IPS-20b (cell line): ENCODE measurements at regions not wholly inside any gene's neighbourhood (a gene's known extent, or its start where the extent isn't known, plus 50 kb on each side); places are given as distances from the start of the nearest gene placed in this dataset.

Experiments
- H3K27ac ChIP-seq: one replicate; pipeline ENCODE4 v1.5.1; 2013; ENCODE audit warnings: low read length
- H3K27me3 ChIP-seq: 2 replicates; pipeline ENCODE4 v1.6.1; 2013; ENCODE audit warnings: mild to moderate bottlenecking, low read length, inconsistent platforms; ENCODE audit not compliant: insufficient read depth
- H3K36me3 ChIP-seq: 2 replicates; pipeline ENCODE4 v1.6.1; 2013; ENCODE audit warnings: low read depth, mild to moderate bottlenecking, inconsistent platforms, low read length, moderate library complexity; ENCODE audit not compliant: insufficient read depth
- H3K4me1 ChIP-seq: 2 replicates; pipeline ENCODE4 v1.6.1; 2013; ENCODE audit warnings: mild to moderate bottlenecking, control low read depth, inconsistent platforms, low read length, moderate library complexity; ENCODE audit not compliant: insufficient read depth
- H3K4me3 ChIP-seq: 2 replicates; pipeline ENCODE4 v1.5.1; 2013; ENCODE audit warnings: mild to moderate bottlenecking, low read length, inconsistent platforms
- H3K9ac ChIP-seq: 2 replicates; pipeline ENCODE4 v1.6.1; 2013; ENCODE audit warnings: low read depth, mild to moderate bottlenecking, inconsistent platforms, low read length, moderate library complexity
- H3K9me3 ChIP-seq: 2 replicates; pipeline ENCODE4 v1.6.1; 2013; ENCODE audit warnings: mild to moderate bottlenecking, low read depth, low read length, inconsistent platforms; ENCODE audit not compliant: insufficient read depth

- H3K27ac ChIP-seq, result no peak overlapping the region
- no peaks in the 10 kb centered on the region; the same call in 1 of the 2 replicates for H3K27me3 ChIP-seq
Measured at GRCh38 chr12:114192013-114192412, 213.9 kb downstream of the TBX5 start.

GRCh38 chr12:114191581-114191980, 214.4 kb downstream of the TBX5 start:
- H3K27me3 ChIP-seq, result no peaks in the 10 kb centered on the region; the same call in 1 of the 2 replicates
- no peak overlapping the region for H3K4me3 ChIP-seq
- H3K9me3 ChIP-seq, result no peaks in the 10 kb centered on the region
- peaks cover 5% of the 10 kb centered on the region; the same call in 1 of the 2 replicates for H3K4me1 ChIP-seq
- H3K36me3 ChIP-seq, result no peaks in the 10 kb centered on the region
- no peak overlapping the region for H3K9ac ChIP-seq
- H3K27ac ChIP-seq, result no peak overlapping the region

More at GRCh38 chr12:114192013-114192412, 213.9 kb downstream of the TBX5 start:
- H3K4me3 ChIP-seq, result no peak overlapping the region
- no peaks in the 10 kb centered on the region for H3K9me3 ChIP-seq
- H3K4me1 ChIP-seq, result peaks cover 2% of the 10 kb centered on the region; the same call in 1 of the 2 replicates
- H3K9ac ChIP-seq, result no peak overlapping the region
- H3K36me3 ChIP-seq, result no peaks in the 10 kb centered on the region

- no peak overlapping the region for H3K4me3 ChIP-seq
- H3K27me3 ChIP-seq, result peaks cover 2% of the 10 kb centered on the region; the same call in 1 of the 2 replicates
- H3K9me3 ChIP-seq, result no peaks in the 10 kb centered on the region
- H3K9ac ChIP-seq, result no peak overlapping the region
- no peaks in the 10 kb centered on the region for H3K36me3 ChIP-seq
- H3K27ac ChIP-seq, result no peak overlapping the region
- H3K4me1 ChIP-seq, result peaks cover 10% of the 10 kb centered on the region
Measured at GRCh38 chr12:114190971-114191370, 215.0 kb downstream of the TBX5 start.

GRCh38 chr12:114189266-114189665, 216.7 kb downstream of the TBX5 start:
- Histone ChIP-seq H3K27me3 (peaks cover 14% of the 10 kb centered on the region), H3K4me1 (peaks cover 12% of the 10 kb centered on the region), H3K9ac (no peak overlapping the region), H3K4me3 (no peak overlapping the region), H3K36me3 (no peaks in the 10 kb centered on the region), H3K27ac (no peak overlapping the region), H3K9me3 (no peaks in the 10 kb centered on the region)

GRCh38 chr12:114186241-114187002, 219.5 kb downstream of the TBX5 start:
- Histone ChIP-seq H3K36me3 (no peaks in the 10 kb centered on the region), H3K9ac (no peak overlapping the region), H3K9me3 (no peaks in the 10 kb centered on the region), H3K4me3 (peak overlapping the region; percentile 29; the same call in 1 of the 2 replicates), H3K4me1 (peaks cover 12% of the 10 kb centered on the region), H3K27ac (no peak overlapping the region), H3K27me3 (peaks cover 14% of the 10 kb centered on the region)

- Histone ChIP-seq H3K9ac (no peak overlapping the region), H3K4me1 (peaks cover 12% of the 10 kb centered on the region), H3K9me3 (no peaks in the 10 kb centered on the region), H3K27ac (no peak overlapping the region), H3K36me3 (no peaks in the 10 kb centered on the region), H3K27me3 (peaks cover 14% of the 10 kb centered on the region), H3K4me3 (no peak overlapping the region)
Measured at GRCh38 chr12:114185036-114185435, 218.9 kb upstream of the RBM19 start.

GRCh38 chr12:114174326-114174725, 208.2 kb upstream of the RBM19 start:
- Histone ChIP-seq H3K9me3 (no peaks in the 10 kb centered on the region), H3K36me3 (no peaks in the 10 kb centered on the region), H3K9ac (no peak overlapping the region), H3K27ac (no peak overlapping the region), H3K27me3 (0 out of 2 replicates have a peak, but pooled peaks cover 6% of the 10 kb centered on the region), H3K4me3 (no peak overlapping the region), H3K4me1 (no peaks in the 10 kb centered on the region)

- Histone ChIP-seq H3K9me3 (no peaks in the 10 kb centered on the region), H3K4me3 (no peak overlapping the region), H3K9ac (no peak overlapping the region), H3K27me3 (peaks cover 9% of the 10 kb centered on the region), H3K36me3 (no peaks in the 10 kb centered on the region), H3K4me1 (no peaks in the 10 kb centered on the region), H3K27ac (no peak overlapping the region)
Measured at GRCh38 chr12:114172135-114172534, 206.0 kb upstream of the RBM19 start.

GRCh38 chr12:114168061-114168460, 201.9 kb upstream of the RBM19 start:
- peaks cover 35% of the 10 kb centered on the region for H3K27me3 ChIP-seq
- H3K4me1 ChIP-seq, result no peaks in the 10 kb centered on the region
- no peak overlapping the region for H3K9ac ChIP-seq
- H3K4me3 ChIP-seq, result no peak overlapping the region
- no peak overlapping the region for H3K27ac ChIP-seq
- no peaks in the 10 kb centered on the region for H3K9me3 ChIP-seq
- H3K36me3 ChIP-seq, result no peaks in the 10 kb centered on the region

- no peak overlapping the region for H3K9ac ChIP-seq
- no peak overlapping the region for H3K4me3 ChIP-seq
- H3K27ac ChIP-seq, result no peak overlapping the region
- H3K27me3 ChIP-seq, result peaks cover 35% of the 10 kb centered on the region
- no peaks in the 10 kb centered on the region for H3K9me3 ChIP-seq
- no peaks in the 10 kb centered on the region for H3K4me1 ChIP-seq
- H3K36me3 ChIP-seq, result no peaks in the 10 kb centered on the region
Measured at GRCh38 chr12:114167431-114167830, 201.3 kb upstream of the RBM19 start.

GRCh38 chr12:114166362-114166761, 200.2 kb upstream of the RBM19 start:
- no peaks in the 10 kb centered on the region for H3K4me1 ChIP-seq
- H3K36me3 ChIP-seq, result no peaks in the 10 kb centered on the region
- H3K27ac ChIP-seq, result no peak overlapping the region
- H3K9me3 ChIP-seq, result no peaks in the 10 kb centered on the region
- H3K9ac ChIP-seq, result no peak overlapping the region
- H3K27me3 ChIP-seq, result peaks cover 38% of the 10 kb centered on the region
- H3K4me3 ChIP-seq, result no peak overlapping the region

- no peak overlapping the region for H3K27ac ChIP-seq
- H3K4me3 ChIP-seq, result no peak overlapping the region
- H3K9me3 ChIP-seq, result no peaks in the 10 kb centered on the region
- H3K27me3 ChIP-seq, result peaks cover 40% of the 10 kb centered on the region
- H3K4me1 ChIP-seq, result no peaks in the 10 kb centered on the region
- no peaks in the 10 kb centered on the region for H3K36me3 ChIP-seq
- H3K9ac ChIP-seq, result no peak overlapping the region
Measured at GRCh38 chr12:114165921-114166320, 199.8 kb upstream of the RBM19 start.
